SK-N-MC (cell line): ENCODE measurements at regions not wholly inside any gene's neighbourhood (a gene's known extent, or its start where the extent isn't known, plus 50 kb on each side); places are given as distances from the start of the nearest gene placed in this dataset.

Source experiments
- EZH2 ChIP-seq: fragments of 200-600 bp; sonication (generic); IDR thresholded peaks from one replicate; pipeline ENCODE4 v1.6.1; 2017; ENCODE audit warnings: antibody characterized with exemption
- POLR2AphosphoS5 ChIP-seq: IDR thresholded peaks from 2 replicates; pipeline ENCODE4 v1.6.1; 2012; ENCODE audit warnings: mild to moderate bottlenecking, low read depth, low read length, borderline replicate concordance

GRCh38 chr4:82097504-82097903 lies 276.3 kb downstream of the HNRNPD start:
- no peak for TF ChIP-seq EZH2
- no peak for TF ChIP-seq POLR2AphosphoS5
